Fibroblast of villous mesenchyme (primary cell): ENCODE measurements at regions not wholly inside any gene's neighbourhood (a gene's known extent, or its start where the extent isn't known, plus 50 kb on each side); places are given as distances from the start of the nearest gene placed in this dataset.

Experiments
- DNase-seq: peaks from one replicate; pipeline ENCODE4 v3.0.0-alpha.2; 2010; ENCODE audit warnings: low read depth
- H3K4me3 ChIP-seq: 2 replicates; pipeline ENCODE4 v1.5.1; 2011; ENCODE audit warnings: low read depth, mild to moderate bottlenecking, low read length
- CTCF ChIP-seq: IDR thresholded peaks from 2 replicates; pipeline ENCODE4 v1.5.1; 2012; ENCODE audit warnings: low read depth, mild to moderate bottlenecking, low read length; ENCODE audit not compliant: insufficient read depth

- no peak for DNase-seq
- no peak overlapping the region for H3K4me3 ChIP-seq
- TF ChIP-seq CTCF: no peak
Observed at GRCh38 chr5:38655691-38656090, 99.2 kb upstream of the LIFR start.

GRCh38 chr5:38656568-38656967 is 100.1 kb upstream of the LIFR start:
- no peak for DNase-seq
- no peak overlapping the region for H3K4me3 ChIP-seq
- TF ChIP-seq CTCF: no peak

GRCh38 chr5:38657020-38657419 is 100.6 kb upstream of the LIFR start:
- H3K4me3 ChIP-seq: no peak overlapping the region
- no peak for TF ChIP-seq CTCF
- DNase-seq: no peak

GRCh38 chr5:38660194-38660668 is 103.8 kb upstream of the LIFR start:
- DNase-seq: no peak

GRCh38 chr5:38662090-38662489 is 105.6 kb upstream of the LIFR start:
- TF ChIP-seq CTCF: no peak
- no peak for DNase-seq
- H3K4me3 ChIP-seq: no peak overlapping the region

More at GRCh38 chr5:38660194-38660668, 103.8 kb upstream of the LIFR start:
- no peak overlapping the region for H3K4me3 ChIP-seq
- TF ChIP-seq CTCF: no peak

GRCh38 chr5:38663249-38663648 is 106.8 kb upstream of the LIFR start:
- no peak for TF ChIP-seq CTCF
- DNase-seq: no peak
- no peak overlapping the region for H3K4me3 ChIP-seq
